Keratinocyte (primary cell): ENCODE measurements at regions not wholly inside any gene's neighbourhood (a gene's known extent, or its start where the extent isn't known, plus 50 kb on each side); places are given as distances from the start of the nearest gene placed in this dataset.

Source experiments
- CTCF ChIP-seq, 3 experiments: IDR thresholded peaks in 1 of 3; conservative IDR thresholded peaks in 1 of 3; optimal IDR thresholded peaks in 1 of 3; 2 replicates in 2 of 3; 3 replicates in 1 of 3; pipeline versions ENCODE3 to v1.5.1; 2011; ENCODE audit warnings: low read length in 3 of 3, mild to moderate bottlenecking in 3 of 3, moderate library complexity in 2 of 3, control low read depth in 1 of 3, inconsistent platforms in 1 of 3; ENCODE audit not compliant: insufficient read depth in 2 of 3; ENCODE audit errors: extremely low read depth in 1 of 3
- EZH2 ChIP-seq: IDR thresholded peaks from one replicate; pipeline ENCODE4 v1.6.1; 2012; ENCODE audit warnings: inconsistent platforms, mild to moderate bottlenecking, low read length, moderate library complexity

DNA sequence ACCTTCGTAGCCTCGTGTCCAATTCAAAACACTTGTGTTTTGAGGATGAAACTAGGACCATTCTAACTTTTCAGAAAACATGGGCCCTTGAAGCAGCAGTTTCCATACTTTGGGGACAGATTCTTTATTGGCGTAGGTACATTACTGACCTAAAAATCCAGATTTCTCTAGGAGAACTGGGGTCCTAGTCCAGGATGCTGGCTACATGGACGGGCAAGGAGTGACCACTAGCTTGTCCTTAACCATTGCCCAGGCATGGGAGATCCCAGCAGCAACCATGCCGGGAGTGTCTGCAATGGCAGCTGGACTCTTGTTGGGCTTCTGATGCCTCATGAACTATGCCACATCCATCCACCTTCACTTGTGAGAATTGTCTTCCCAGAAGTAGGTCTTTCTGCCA, 62.2 kb upstream of the WDR1 start:
- TF ChIP-seq CTCF (optimal IDR thresholded peaks at IDR 0.05 in 1 of 3, IDR thresholded peaks at IDR 0.05 in 1 of 3, conservative IDR thresholded peaks at IDR 0.05 in 1 of 3; ENCODE audit: extremely low read depth in 1 of 3, insufficient read depth in 2 of 3, low read length in 3 of 3) (no peak), EZH2 (no peak)
